ENCODE measurements at regions not wholly inside any gene's neighbourhood (a gene's known extent, or its start where the extent isn't known, plus 50 kb on each side); places are given as distances from the start of the nearest gene placed in this dataset.

DNA sequence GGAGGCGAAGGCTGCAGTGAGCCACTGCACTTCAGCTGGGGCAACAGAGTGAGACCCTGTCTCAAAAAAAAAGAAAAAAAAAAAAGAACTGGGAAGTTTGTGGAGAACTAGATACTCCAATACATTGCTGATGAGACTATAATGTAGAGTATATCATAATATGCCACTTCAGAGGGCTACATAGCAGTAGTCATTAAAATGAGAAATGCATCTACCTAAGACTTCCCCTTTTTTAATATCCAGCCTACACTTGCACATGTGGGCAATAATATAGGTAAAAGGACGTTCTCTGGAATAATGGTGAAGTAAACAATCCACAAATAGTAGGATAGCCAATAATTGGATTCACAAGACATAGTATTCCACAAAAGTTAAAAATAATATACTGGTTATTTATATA is 311.0 kb downstream of the HLX start:
- dilution Hi-C loops (cut with MboI; ENCODE audit: extremely low pct_ligation_motif_present, low sequenced_read_pairs): no loop called here

More for the DNA sequence above, 311.0 kb downstream of the HLX start:
- Histone ChIP-seq H3K4me1 (ENCODE audit: control insufficient read depth, extremely low read depth, insufficient read depth, low read length) (no peaks in the 10 kb centered on the region), H3K9ac (replicated peaks; ENCODE audit: extremely low read depth, insufficient read depth, low read length) (no peak overlapping the region), H3K27ac (ENCODE audit: insufficient read depth, low read depth, low read length) (no peak overlapping the region), H3K4me2 (ENCODE audit: insufficient read depth, low read length) (no peak overlapping the region), H3K4me3 (replicated peaks in 1 of 3; ENCODE audit: insufficient read depth in 1 of 3, low read depth in 1 of 3, low read length in 3 of 3) (no peak overlapping the region), H3K79me2 (ENCODE audit: control insufficient read depth, insufficient read depth, low read length) (no peaks in the 10 kb centered on the region), H3K9me3 (replicated peaks; ENCODE audit: control insufficient read depth, insufficient read depth, low read length) (no peaks in the 10 kb centered on the region), H2AFZ (ENCODE audit: low read depth, low read length) (no peak overlapping the region), H3K27me3 (ENCODE audit: control insufficient read depth in 2 of 2, insufficient read depth in 2 of 2, low read length in 2 of 2) (no peaks in the 10 kb centered on the region), H3K9me1 (replicated peaks; ENCODE audit: control insufficient read depth, extremely low read depth, insufficient read depth, low read length) (no peaks in the 10 kb centered on the region), H3K36me3 (ENCODE audit: control insufficient read depth in 2 of 2, extremely low read depth in 1 of 2, insufficient read depth in 2 of 2, low read length in 2 of 2) (no peaks in the 10 kb centered on the region), H4K20me1 (replicated peaks; ENCODE audit: control insufficient read depth, extremely low read depth, insufficient read depth, low read length) (no peaks in the 10 kb centered on the region)
- FAIRE-seq: no peak
- CTCF ChIA-PET: interaction anchor here (1.0 kb wide), 1 partner anchor 13 kb away, joined by 5 read pairs; no protein-coding TSS in a partner anchor
- POLR2A ChIA-PET: no interaction called here
- no peak for DNase-seq (ENCODE audit: low read depth, low spot score)
- BruUV-seq (replicated peaks): no TSS peak
- TF ChIP-seq FOS (IDR thresholded peaks at IDR 0.05; ENCODE audit: borderline replicate concordance, insufficient read depth, low read length): no peak
- no peak for TF ChIP-seq GATA2 (IDR thresholded peaks at IDR 0.05; ENCODE audit: insufficient read depth, insufficient read length, low read depth, low read length)
- no peak for TF ChIP-seq EZH2 (IDR thresholded peaks at IDR 0.05; ENCODE audit: borderline replicate concordance, low read depth, low read length, severe bottlenecking)
- TF ChIP-seq POLR2A (IDR thresholded peaks at IDR 0.05; ENCODE audit: low read depth, low read length): no peak
- TF ChIP-seq, protein P1, sequence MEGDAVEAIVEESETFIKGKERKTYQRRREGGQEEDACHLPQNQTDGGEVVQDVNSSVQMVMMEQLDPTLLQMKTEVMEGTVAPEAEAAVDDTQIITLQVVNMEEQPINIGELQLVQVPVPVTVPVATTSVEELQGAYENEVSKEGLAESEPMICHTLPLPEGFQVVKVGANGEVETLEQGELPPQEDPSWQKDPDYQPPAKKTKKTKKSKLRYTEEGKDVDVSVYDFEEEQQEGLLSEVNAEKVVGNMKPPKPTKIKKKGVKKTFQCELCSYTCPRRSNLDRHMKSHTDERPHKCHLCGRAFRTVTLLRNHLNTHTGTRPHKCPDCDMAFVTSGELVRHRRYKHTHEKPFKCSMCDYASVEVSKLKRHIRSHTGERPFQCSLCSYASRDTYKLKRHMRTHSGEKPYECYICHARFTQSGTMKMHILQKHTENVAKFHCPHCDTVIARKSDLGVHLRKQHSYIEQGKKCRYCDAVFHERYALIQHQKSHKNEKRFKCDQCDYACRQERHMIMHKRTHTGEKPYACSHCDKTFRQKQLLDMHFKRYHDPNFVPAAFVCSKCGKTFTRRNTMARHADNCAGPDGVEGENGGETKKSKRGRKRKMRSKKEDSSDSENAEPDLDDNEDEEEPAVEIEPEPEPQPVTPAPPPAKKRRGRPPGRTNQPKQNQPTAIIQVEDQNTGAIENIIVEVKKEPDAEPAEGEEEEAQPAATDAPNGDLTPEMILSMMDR (IDR thresholded peaks at IDR 0.05; ENCODE audit: extremely low read depth in 1 of 2, insufficient read depth in 1 of 2, low read depth in 1 of 2, low read length in 2 of 2): no peak
- TF ChIP-seq, protein P2, sequence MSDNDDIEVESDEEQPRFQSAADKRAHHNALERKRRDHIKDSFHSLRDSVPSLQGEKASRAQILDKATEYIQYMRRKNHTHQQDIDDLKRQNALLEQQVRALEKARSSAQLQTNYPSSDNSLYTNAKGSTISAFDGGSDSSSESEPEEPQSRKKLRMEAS (IDR thresholded peaks at IDR 0.05; ENCODE audit: insufficient read depth, insufficient read length): no peak
- no peak for TF ChIP-seq MYC (IDR thresholded peaks at IDR 0.05; ENCODE audit: low read depth, low read length)
- no peak for TF ChIP-seq POLR2AphosphoS5 (IDR thresholded peaks at IDR 0.05; ENCODE audit: insufficient read depth, low read depth, low read length)
- TF ChIP-seq JUN (IDR thresholded peaks at IDR 0.05; ENCODE audit: borderline replicate concordance, insufficient read depth, insufficient read length, low read depth): no peak
- intact Hi-C loops (cut with micrococcal nuclease): no loop called here
